ENCODE measurements at regions not wholly inside any gene's neighbourhood (a gene's known extent, or its start where the extent isn't known, plus 50 kb on each side); places are given as distances from the start of the nearest gene placed in this dataset.

DNA sequence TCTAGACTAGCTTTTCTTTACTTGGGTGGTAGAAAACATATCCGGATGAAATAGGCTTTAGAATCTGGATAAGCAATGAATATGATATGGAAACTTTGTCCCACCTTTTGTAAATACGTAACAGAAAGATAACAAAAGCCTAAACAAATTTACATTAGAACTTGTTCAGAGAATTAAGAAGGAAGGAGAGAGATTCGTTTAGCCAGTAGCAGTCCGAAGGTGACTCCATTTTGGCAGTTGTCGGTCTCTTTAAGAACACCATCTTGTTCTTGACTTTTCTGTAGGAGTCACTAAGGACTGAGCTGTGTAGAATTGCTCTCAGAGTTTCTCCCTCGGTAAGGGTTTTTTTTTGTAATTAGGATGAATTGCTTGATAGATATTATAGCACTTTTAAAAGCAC, 475.1 kb downstream of the PCNX1 start:
- TF ChIP-seq, protein P1, sequence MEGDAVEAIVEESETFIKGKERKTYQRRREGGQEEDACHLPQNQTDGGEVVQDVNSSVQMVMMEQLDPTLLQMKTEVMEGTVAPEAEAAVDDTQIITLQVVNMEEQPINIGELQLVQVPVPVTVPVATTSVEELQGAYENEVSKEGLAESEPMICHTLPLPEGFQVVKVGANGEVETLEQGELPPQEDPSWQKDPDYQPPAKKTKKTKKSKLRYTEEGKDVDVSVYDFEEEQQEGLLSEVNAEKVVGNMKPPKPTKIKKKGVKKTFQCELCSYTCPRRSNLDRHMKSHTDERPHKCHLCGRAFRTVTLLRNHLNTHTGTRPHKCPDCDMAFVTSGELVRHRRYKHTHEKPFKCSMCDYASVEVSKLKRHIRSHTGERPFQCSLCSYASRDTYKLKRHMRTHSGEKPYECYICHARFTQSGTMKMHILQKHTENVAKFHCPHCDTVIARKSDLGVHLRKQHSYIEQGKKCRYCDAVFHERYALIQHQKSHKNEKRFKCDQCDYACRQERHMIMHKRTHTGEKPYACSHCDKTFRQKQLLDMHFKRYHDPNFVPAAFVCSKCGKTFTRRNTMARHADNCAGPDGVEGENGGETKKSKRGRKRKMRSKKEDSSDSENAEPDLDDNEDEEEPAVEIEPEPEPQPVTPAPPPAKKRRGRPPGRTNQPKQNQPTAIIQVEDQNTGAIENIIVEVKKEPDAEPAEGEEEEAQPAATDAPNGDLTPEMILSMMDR (IDR thresholded peaks at IDR 0.05): no peak
- TF ChIP-seq POLR2A (IDR thresholded peaks at IDR 0.05): no peak
- no peak for TF ChIP-seq POLR2AphosphoS5 (IDR thresholded peaks at IDR 0.05)

Measured in prostate gland (tissue), 2 donors.